ENCODE measurements at regions not wholly inside any gene's neighbourhood (a gene's known extent, or its start where the extent isn't known, plus 50 kb on each side); places are given as distances from the start of the nearest gene placed in this dataset.

DNA sequence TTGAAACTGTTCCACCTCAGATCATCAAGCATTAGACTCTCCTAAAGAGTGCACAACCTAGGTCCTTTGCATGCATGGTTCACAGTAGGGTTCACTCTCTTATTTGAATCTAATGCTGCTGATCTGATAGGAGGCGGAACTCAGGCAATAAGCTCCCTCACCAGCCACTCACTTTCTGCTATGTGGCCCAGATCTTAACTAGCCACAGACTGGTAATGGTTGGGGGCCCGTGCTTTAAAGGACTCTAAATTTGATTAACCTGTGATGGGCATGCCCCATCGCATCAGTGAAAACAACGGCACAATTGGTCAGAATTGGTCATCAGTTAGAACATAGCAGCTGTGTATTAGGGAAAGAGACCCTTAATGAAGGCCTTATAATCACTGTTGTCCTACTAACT lies 753.7 kb upstream of the SORCS1 start:
- H3K4me1 ChIP-seq (ENCODE audit: insufficient read depth), result peaks cover 3% of the 10 kb centered on the region
- intact Hi-C loops (cut with DNase I), result no loop called here
- H3K9me3 ChIP-seq, result no peaks in the 10 kb centered on the region
- H3K4me3 ChIP-seq, result no peak overlapping the region
- H3K27me3 ChIP-seq, result no peaks in the 10 kb centered on the region
- H3K27ac ChIP-seq, result no peak overlapping the region
- DNase-seq, result no peak
- H3K36me3 ChIP-seq, result no peaks in the 10 kb centered on the region
- TF ChIP-seq EP300 (IDR thresholded peaks at IDR 0.05) (no peak), POLR2A (IDR thresholded peaks at IDR 0.05) (no peak)
- TF ChIP-seq, protein P1, sequence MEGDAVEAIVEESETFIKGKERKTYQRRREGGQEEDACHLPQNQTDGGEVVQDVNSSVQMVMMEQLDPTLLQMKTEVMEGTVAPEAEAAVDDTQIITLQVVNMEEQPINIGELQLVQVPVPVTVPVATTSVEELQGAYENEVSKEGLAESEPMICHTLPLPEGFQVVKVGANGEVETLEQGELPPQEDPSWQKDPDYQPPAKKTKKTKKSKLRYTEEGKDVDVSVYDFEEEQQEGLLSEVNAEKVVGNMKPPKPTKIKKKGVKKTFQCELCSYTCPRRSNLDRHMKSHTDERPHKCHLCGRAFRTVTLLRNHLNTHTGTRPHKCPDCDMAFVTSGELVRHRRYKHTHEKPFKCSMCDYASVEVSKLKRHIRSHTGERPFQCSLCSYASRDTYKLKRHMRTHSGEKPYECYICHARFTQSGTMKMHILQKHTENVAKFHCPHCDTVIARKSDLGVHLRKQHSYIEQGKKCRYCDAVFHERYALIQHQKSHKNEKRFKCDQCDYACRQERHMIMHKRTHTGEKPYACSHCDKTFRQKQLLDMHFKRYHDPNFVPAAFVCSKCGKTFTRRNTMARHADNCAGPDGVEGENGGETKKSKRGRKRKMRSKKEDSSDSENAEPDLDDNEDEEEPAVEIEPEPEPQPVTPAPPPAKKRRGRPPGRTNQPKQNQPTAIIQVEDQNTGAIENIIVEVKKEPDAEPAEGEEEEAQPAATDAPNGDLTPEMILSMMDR (IDR thresholded peaks at IDR 0.05), result no peak
- WGBS, 3 donors, result 91 to 94% (median 94%) methylated on average over 4 of the region's 4 CpGs

DNA sequence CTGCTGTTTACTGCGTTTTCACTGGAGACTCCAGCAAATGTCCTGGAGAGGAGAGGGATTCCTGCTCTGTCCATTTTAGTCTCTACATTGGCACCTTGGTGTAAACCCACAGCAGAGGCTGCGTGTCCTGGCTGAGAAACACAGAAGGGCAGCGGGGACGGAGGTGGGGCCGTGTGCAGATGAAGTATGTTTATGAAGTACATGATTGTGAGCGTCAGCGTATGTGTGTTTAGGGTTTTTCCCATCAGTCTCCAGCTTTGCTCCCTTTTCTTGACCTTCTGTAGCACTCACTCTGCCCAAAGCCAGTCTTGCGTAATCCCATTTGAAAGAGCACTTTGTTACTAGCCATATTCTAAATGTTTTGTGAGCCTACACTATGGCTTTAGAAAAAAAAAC lies 750.7 kb upstream of the SORCS1 start:
- TF ChIP-seq EP300 (IDR thresholded peaks at IDR 0.05), result no peak
- TF ChIP-seq, protein P1 (IDR thresholded peaks at IDR 0.05), result no peak
- no peak for TF ChIP-seq POLR2A (IDR thresholded peaks at IDR 0.05)
- Histone ChIP-seq H3K4me3 (no peak overlapping the region), H3K27ac (no peak overlapping the region), H3K27me3 (no peaks in the 10 kb centered on the region), H3K4me1 (ENCODE audit: insufficient read depth) (peaks cover 3% of the 10 kb centered on the region), H3K9me3 (no peaks in the 10 kb centered on the region), H3K36me3 (no peaks in the 10 kb centered on the region)
- intact Hi-C loops (cut with DNase I), result no loop called here
- no peak for DNase-seq
- WGBS, 3 donors, result 15 to 19% (median 16%) methylated on average over 8 of the region's 8 CpGs

DNA sequence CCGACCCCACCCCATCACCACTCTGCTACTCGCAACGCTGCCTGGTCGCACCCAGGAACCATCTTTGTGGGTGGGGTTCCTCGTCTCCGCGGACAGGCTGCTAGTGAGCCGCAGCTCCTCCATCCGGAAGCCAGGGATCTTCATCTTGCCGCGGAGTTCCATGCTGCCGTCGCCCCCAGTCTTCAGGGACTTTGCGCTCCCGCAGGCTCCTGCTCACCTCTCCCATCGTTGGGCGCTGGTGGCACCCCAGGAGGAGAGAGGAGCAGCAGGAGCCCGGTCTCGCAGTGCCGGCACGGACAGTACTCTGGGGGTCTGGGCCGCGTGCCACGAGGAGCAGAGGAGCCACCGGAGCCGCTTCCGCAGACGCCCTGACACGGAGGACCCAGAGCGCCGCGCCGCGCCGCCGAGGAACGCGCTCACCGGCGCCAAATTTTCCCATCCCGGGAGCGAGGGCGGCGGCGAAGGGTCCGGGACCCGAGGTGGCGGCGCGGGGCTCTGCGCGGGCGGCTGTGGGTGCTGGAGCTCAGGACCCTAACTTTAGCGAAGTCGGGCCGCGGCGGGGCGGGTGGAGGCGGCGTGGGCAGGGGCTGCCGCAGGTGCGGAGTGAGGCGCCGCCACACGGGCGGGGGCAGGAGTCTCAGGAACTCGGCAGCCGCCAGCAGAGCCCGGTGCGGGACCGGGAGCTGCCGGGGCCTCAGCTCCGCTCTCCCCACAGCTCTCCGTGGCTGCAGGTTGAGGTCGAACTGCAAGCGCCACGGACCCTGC lies 750.1 kb upstream of the SORCS1 start:
- no peak overlapping the region for H3K27ac ChIP-seq
- H3K27me3 ChIP-seq, result no peaks in the 10 kb centered on the region
- DNase-seq, result no peak
- TF ChIP-seq, protein P1 (IDR thresholded peaks at IDR 0.05), result no peak
- TF ChIP-seq EP300 (IDR thresholded peaks at IDR 0.05) (no peak), POLR2A (IDR thresholded peaks at IDR 0.05) (no peak)
- H3K9me3 ChIP-seq, result no peaks in the 10 kb centered on the region
- H3K36me3 ChIP-seq, result no peaks in the 10 kb centered on the region
- H3K4me1 ChIP-seq (ENCODE audit: insufficient read depth), result peaks cover 3% of the 10 kb centered on the region
- no peak overlapping the region for H3K4me3 ChIP-seq
- intact Hi-C loops (cut with DNase I), result no loop called here
- WGBS, 3 donors, result 0 to 1% (median 1%) methylated on average over 58 to 78 of the region's 78 CpGs

DNA sequence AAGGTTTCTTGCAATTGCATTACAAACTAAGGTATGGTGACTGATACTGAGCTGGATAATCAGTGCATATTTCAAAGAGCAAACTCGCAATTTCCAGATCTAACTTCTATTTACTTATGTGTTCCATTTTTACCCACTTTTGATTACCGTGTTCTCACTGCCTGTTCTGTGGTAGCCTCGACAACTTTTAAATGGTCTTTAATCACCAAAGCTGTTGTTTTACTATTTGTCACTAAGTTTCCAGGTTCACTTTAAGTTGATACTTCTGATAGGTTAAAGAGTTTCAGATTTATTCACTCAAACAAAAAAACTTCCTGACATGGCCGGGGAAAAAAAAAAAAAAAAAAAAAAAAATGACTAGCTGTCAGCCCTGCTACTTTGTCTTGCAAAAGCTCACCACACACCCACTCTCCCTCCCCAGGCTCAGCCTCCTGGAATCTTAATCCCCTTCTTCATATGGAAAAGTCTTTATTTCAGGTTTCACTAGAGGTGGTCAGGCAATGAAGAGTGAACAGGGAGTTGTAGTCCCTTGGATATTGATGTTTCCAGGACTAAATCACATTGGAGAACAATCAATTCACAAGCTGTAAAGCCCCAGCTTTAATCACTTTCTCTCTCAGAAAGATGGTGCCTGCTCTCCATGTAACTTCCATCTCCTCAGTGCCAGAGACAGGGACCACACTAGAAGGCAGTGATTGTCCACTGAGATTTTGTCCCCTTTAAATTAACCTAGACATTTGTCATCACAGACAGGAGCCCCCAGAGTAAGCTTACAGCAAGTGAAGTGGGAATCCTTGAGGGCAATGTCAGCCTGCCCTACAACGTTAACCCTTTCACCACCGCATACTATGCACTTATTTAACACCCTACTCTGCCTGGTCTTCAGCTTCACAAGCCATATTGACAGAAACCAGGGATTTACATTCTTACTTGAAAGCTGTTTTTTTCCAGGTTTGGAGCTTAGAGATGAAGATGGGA lies 749.1 kb upstream of the SORCS1 start:
- intact Hi-C loops (cut with DNase I), result no loop called here
- H3K9me3 ChIP-seq, result no peaks in the 10 kb centered on the region
- no peak overlapping the region for H3K27ac ChIP-seq
- no peaks in the 10 kb centered on the region for H3K27me3 ChIP-seq
- no peak overlapping the region for H3K4me3 ChIP-seq
- 49% methylated on average over 6 of the region's 6 CpGs for WGBS, 3 donors
- TF ChIP-seq POLR2A (IDR thresholded peaks at IDR 0.05), result no peak
- TF ChIP-seq EP300 (IDR thresholded peaks at IDR 0.05), result no peak
- TF ChIP-seq, protein P1 (IDR thresholded peaks at IDR 0.05), result no peak
- H3K36me3 ChIP-seq, result no peaks in the 10 kb centered on the region
- H3K4me1 ChIP-seq (ENCODE audit: insufficient read depth), result peaks cover 3% of the 10 kb centered on the region
- no peak for DNase-seq

All from ovary (tissue), 7 donors.